GM19467 (cell line): ENCODE measurements at regions not wholly inside any gene's neighbourhood (a gene's known extent, or its start where the extent isn't known, plus 50 kb on each side); places are given as distances from the start of the nearest gene placed in this dataset.
"Not testable (repeated sequence)": the region's sequence is repeated elsewhere in the genome, so short reads cannot be mapped to it uniquely, and the experiment has no call there.

Experiments
- ATAC-seq: cut with Tn5 transposase; IDR thresholded peaks from one replicate; pipeline ENCODE4 v1.9.1; 2021; ENCODE audit warnings: mild to moderate bottlenecking, moderate library complexity; ENCODE audit not compliant: unreplicated experiment

GRCh38 chr13:82467626-82468025 is 1414.6 kb downstream of the SLITRK1 start:
- no peak for ATAC-seq

GRCh38 chr13:82459575-82459974 is 1422.7 kb downstream of the SLITRK1 start:
- ATAC-seq, result not testable (repeated sequence)

GRCh38 chr13:82458169-82458568 is 1424.1 kb downstream of the SLITRK1 start:
- ATAC-seq, result no peak

- ATAC-seq, result not testable (repeated sequence)
Measured at GRCh38 chr13:82457548-82457947, 1424.7 kb downstream of the SLITRK1 start.

GRCh38 chr13:82447416-82448077 is 1434.7 kb downstream of the SLITRK1 start:
- ATAC-seq, result no peak

GRCh38 chr13:82439159-82439904 is 1442.9 kb downstream of the SLITRK1 start:
- ATAC-seq, result no peak

GRCh38 chr13:82438320-82438719 is 1444.0 kb downstream of the SLITRK1 start:
- ATAC-seq, result no peak

- no peak for ATAC-seq
Measured at GRCh38 chr13:82436099-82436585, 1446.1 kb downstream of the SLITRK1 start.

GRCh38 chr13:82432949-82433348 is 1449.3 kb downstream of the SLITRK1 start:
- no peak for ATAC-seq

GRCh38 chr13:82412749-82413148 is 1469.5 kb downstream of the SLITRK1 start:
- ATAC-seq, result no peak

GRCh38 chr13:82407321-82407720 is 1475.0 kb downstream of the SLITRK1 start:
- ATAC-seq, result no peak

GRCh38 chr13:82374719-82375118 is 1507.6 kb downstream of the SLITRK1 start:
- no peak for ATAC-seq

GRCh38 chr13:82370316-82370715 is 1512.0 kb downstream of the SLITRK1 start:
- ATAC-seq, result no peak

GRCh38 chr13:82364525-82364924 is 1517.7 kb downstream of the SLITRK1 start:
- ATAC-seq, result no peak

- no peak for ATAC-seq
Measured at GRCh38 chr13:82358284-82358683, 1524.0 kb downstream of the SLITRK1 start.

GRCh38 chr13:82356667-82357410 is 1525.4 kb downstream of the SLITRK1 start:
- ATAC-seq, result no peak

GRCh38 chr13:82344867-82345266 is 1537.4 kb downstream of the SLITRK1 start:
- ATAC-seq, result no peak

GRCh38 chr13:82341116-82341515 is 1541.2 kb downstream of the SLITRK1 start:
- no peak for ATAC-seq

- no peak for ATAC-seq
Measured at GRCh38 chr13:82330499-82330898, 1551.8 kb downstream of the SLITRK1 start.

- no peak for ATAC-seq
Measured at GRCh38 chr13:82323101-82323500, 1559.2 kb downstream of the SLITRK1 start.

- no peak for ATAC-seq
Measured at GRCh38 chr13:82305588-82305987, 1576.7 kb downstream of the SLITRK1 start.

- ATAC-seq, result no peak
Measured at GRCh38 chr13:82298106-82298505, 1584.2 kb downstream of the SLITRK1 start.
